ENCODE measurements at regions not wholly inside any gene's neighbourhood (a gene's known extent, or its start where the extent isn't known, plus 50 kb on each side); places are given as distances from the start of the nearest gene placed in this dataset.

DNA sequence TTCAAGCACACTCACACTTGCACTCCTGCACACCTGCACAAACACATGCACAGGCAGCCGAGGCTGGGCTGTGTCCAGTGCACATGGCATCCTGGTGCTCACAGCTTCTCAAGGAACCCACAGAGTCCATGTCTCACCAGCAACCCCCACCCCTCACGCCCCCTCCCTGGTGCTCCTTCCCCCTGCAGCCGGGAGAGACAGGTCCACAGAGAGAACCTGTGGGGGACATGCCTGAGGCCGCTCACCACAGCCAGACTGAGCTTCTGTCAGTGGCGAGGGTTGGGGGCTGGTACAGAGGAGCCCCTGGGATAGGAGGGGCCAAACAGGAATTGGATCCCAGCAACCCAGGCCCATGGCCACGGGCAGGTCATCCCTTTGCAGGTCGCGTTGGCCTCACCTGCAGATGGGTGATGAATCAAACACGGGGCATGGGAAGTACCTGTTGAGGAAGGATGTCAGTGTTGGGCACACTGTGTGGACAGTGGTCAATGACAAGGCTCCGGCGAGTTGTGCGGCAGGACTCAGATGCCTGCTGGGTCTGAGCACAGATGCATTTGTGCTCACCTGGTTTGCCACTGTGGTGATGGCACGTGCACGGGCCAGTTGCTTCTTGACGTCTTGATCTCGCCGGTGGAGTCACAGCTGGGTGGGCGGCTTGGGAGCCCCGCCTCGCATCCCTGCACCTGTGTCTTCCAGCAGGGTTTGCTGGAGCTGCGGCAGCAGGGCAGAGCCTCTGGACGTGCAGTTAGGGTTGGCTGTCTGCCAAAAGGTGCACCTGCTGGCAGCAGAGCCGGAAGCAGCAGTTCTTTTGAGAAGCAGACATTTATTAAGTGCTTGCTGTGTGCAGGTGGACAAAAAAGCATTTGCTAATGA, 113.0 kb downstream of the ERMARD start:
- H3K27ac ChIP-seq (ENCODE audit: insufficient read depth, low read depth, low read length): no peak overlapping the region
- CTCF ChIA-PET: no interaction called here
- H3K27me3 ChIP-seq (ENCODE audit: control insufficient read depth in 2 of 2, insufficient read depth in 2 of 2, low read length in 2 of 2): no peaks in the 10 kb centered on the region
- no peaks in the 10 kb centered on the region for H4K20me1 ChIP-seq (replicated peaks; ENCODE audit: control insufficient read depth, extremely low read depth, insufficient read depth, low read length)
- H3K4me1 ChIP-seq (ENCODE audit: control insufficient read depth, extremely low read depth, insufficient read depth, low read length): no peaks in the 10 kb centered on the region
- no peaks in the 10 kb centered on the region for H3K79me2 ChIP-seq (ENCODE audit: control insufficient read depth, insufficient read depth, low read length)
- TF ChIP-seq GATA2 (IDR thresholded peaks at IDR 0.05; ENCODE audit: insufficient read depth, insufficient read length, low read depth, low read length): no peak
- no peak for TF ChIP-seq MYC (IDR thresholded peaks at IDR 0.05; ENCODE audit: low read depth, low read length)
- no peak for TF ChIP-seq POLR2AphosphoS5 (IDR thresholded peaks at IDR 0.05; ENCODE audit: insufficient read depth, low read depth, low read length)
- no peak for TF ChIP-seq POLR2A (IDR thresholded peaks at IDR 0.05; ENCODE audit: low read depth, low read length)
- no peak for TF ChIP-seq CTCF (IDR thresholded peaks at IDR 0.05; ENCODE audit: extremely low read depth in 1 of 2, insufficient read depth in 1 of 2, low read depth in 1 of 2, low read length in 2 of 2)
- no peak for TF ChIP-seq EZH2 (IDR thresholded peaks at IDR 0.05; ENCODE audit: borderline replicate concordance, low read depth, low read length, severe bottlenecking)
- no peak for TF ChIP-seq FOS (IDR thresholded peaks at IDR 0.05; ENCODE audit: borderline replicate concordance, insufficient read depth, low read length)
- TF ChIP-seq JUN (IDR thresholded peaks at IDR 0.05; ENCODE audit: borderline replicate concordance, insufficient read depth, insufficient read length, low read depth): no peak
- TF ChIP-seq, protein P1, sequence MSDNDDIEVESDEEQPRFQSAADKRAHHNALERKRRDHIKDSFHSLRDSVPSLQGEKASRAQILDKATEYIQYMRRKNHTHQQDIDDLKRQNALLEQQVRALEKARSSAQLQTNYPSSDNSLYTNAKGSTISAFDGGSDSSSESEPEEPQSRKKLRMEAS (IDR thresholded peaks at IDR 0.05; ENCODE audit: insufficient read depth, insufficient read length): no peak
- no peak overlapping the region for H2AFZ ChIP-seq (ENCODE audit: low read depth, low read length)
- DNase-seq (ENCODE audit: low read depth, low spot score) (no peak), FAIRE-seq (no peak)
- no TSS peak for BruUV-seq (replicated peaks)
- H3K36me3 ChIP-seq (ENCODE audit: control insufficient read depth in 2 of 2, extremely low read depth in 1 of 2, insufficient read depth in 2 of 2, low read length in 2 of 2): no peaks in the 10 kb centered on the region
- no peak overlapping the region for H3K4me2 ChIP-seq (ENCODE audit: insufficient read depth, low read length)
- H3K4me3 ChIP-seq (replicated peaks in 1 of 3; ENCODE audit: insufficient read depth in 1 of 3, low read depth in 1 of 3, low read length in 3 of 3): no peak overlapping the region
- H3K9me1 ChIP-seq (replicated peaks; ENCODE audit: control insufficient read depth, extremely low read depth, insufficient read depth, low read length): no peaks in the 10 kb centered on the region
- no peak overlapping the region for H3K9ac ChIP-seq (replicated peaks; ENCODE audit: extremely low read depth, insufficient read depth, low read length)
- dilution Hi-C loops (cut with MboI; ENCODE audit: extremely low pct_ligation_motif_present, low sequenced_read_pairs) (no loop called here), intact Hi-C loops (cut with micrococcal nuclease) (no loop called here)
- H3K9me3 ChIP-seq (replicated peaks; ENCODE audit: control insufficient read depth, insufficient read depth, low read length): no peaks in the 10 kb centered on the region
- POLR2A ChIA-PET: no interaction called here
